ENCODE measurements at regions not wholly inside any gene's neighbourhood (a gene's known extent, or its start where the extent isn't known, plus 50 kb on each side); places are given as distances from the start of the nearest gene placed in this dataset.

DNA sequence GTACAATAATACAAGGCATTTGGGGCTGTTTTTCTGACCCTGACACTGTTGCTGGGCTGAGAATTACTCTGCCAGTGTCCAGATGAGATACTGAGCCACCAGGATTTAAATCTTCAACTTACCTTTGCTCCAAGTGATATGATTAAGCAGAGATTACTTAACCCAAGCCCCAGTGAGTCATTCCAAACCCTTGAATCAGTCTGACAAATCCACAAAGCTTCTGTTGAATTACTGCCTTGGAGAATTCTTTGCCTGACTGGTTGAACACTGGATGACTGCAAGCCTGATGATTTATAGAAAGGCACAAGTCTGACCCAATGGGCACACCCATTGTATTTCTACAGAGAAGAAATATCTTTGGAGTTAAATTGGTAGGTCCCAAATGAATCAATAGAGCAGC, 88.2 kb upstream of the TSC22D2 start:
- no peak for TF ChIP-seq CTCF (IDR thresholded peaks at IDR 0.05)
- Histone ChIP-seq H3K27ac (no peak overlapping the region), H3K4me1 (ENCODE audit: control insufficient read depth in 1 of 2, low read depth in 2 of 2) (peaks cover 0 to 6% of the 10 kb centered on the region in 2 donors), H3K27me3 (replicated peaks; ENCODE audit: insufficient read depth) (no peaks in the 10 kb centered on the region), H3K36me3 (no peaks in the 10 kb centered on the region), H3K4me3 (no peak overlapping the region), H3K9me3 (no peaks in the 10 kb centered on the region)
- ATAC-seq (ENCODE audit: insufficient number of reproducible peaks, low FRiP score, low read depth): no peak
- no peak for DNase-seq (ENCODE audit: low spot score)

DNA sequence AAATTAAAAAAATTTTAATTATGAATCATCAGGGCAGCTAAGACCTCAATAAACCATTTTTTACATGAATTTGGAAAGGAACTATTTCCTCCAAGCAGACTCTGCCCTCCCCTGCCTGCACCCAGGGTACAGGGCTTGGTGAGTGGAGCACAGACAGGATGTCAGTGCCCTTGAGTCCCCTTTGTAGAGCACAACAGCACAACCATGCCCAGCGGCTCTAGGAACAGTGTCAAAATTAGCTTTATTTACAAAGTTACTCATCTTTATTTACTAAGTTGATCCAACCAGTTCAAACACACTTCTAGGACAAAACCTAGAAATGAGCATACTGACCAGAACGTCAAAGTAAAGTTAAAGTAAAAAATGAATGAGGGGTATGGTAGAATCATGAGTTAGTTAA, 90.6 kb upstream of the TSC22D2 start:
- peaks cover 0 to 6% of the 10 kb centered on the region in 2 donors for H3K4me1 ChIP-seq (ENCODE audit: control insufficient read depth in 1 of 2, low read depth in 2 of 2)
- no peaks in the 10 kb centered on the region for H3K36me3 ChIP-seq
- no peak overlapping the region for H3K27ac ChIP-seq
- ATAC-seq (ENCODE audit: insufficient number of reproducible peaks, low FRiP score, low read depth) (no peak), DNase-seq (ENCODE audit: low spot score) (no peak)
- no peaks in the 10 kb centered on the region for H3K9me3 ChIP-seq
- TF ChIP-seq CTCF (IDR thresholded peaks at IDR 0.05): no peak
- no peak overlapping the region for H3K4me3 ChIP-seq
- H3K27me3 ChIP-seq (replicated peaks; ENCODE audit: insufficient read depth): no peaks in the 10 kb centered on the region

- no peaks in the 10 kb centered on the region for H3K4me1 ChIP-seq (ENCODE audit: control insufficient read depth in 1 of 2, low read depth in 2 of 2)
- ATAC-seq (ENCODE audit: insufficient number of reproducible peaks, low FRiP score, low read depth): no peak
- TF ChIP-seq CTCF (IDR thresholded peaks at IDR 0.05): no peak
- H3K9me3 ChIP-seq: no peaks in the 10 kb centered on the region
- no peak for DNase-seq (ENCODE audit: low spot score)
- no peak overlapping the region for H3K4me3 ChIP-seq
- no peaks in the 10 kb centered on the region for H3K27me3 ChIP-seq (replicated peaks; ENCODE audit: insufficient read depth)
- no peaks in the 10 kb centered on the region for H3K36me3 ChIP-seq
- no peak overlapping the region for H3K27ac ChIP-seq
These were observed 92.4 kb upstream of the TSC22D2 start for GRCh38 chr3:150315721-150316120.

DNA sequence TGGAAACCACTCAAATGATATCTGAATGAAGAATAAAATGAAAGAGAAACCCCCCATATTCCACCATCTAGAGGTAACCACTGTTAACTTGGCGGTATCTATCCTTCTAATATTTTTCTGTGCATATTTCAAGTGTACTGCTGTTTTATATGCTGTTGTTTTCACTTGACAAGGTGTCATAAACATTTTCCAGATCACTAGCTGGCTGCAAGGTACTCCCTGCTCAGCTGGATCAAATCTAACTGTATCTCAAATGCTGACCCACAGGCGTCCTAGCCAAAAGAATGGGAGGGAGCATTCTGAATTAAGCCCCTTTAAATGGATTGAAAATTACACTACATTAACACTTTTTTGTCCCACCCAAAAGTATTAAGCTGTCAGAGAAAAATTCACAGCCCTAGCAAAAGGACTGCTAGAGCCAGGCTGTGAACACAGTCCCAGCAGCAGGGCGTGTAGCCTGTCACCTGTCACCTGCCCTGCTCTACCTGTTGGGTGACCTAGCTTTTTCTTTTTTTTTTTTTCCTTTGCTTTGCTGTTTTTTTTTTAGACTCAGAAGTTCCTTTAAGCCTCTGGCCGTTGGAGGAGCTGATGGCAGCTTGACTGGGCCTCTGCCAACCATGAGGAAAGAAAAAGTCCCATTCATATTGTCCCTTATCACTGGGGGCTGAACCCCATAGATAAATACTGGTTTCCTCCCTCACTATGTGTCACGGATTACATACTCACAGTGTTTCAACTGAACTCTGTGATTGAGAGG, 93.7 kb upstream of the TSC22D2 start:
- H3K9me3 ChIP-seq: no peaks in the 10 kb centered on the region
- H3K27ac ChIP-seq: no peak overlapping the region

More for the DNA sequence above, 93.7 kb upstream of the TSC22D2 start:
- Histone ChIP-seq H3K36me3 (no peaks in the 10 kb centered on the region), H3K27me3 (replicated peaks; ENCODE audit: insufficient read depth) (no peaks in the 10 kb centered on the region), H3K4me3 (no peak overlapping the region), H3K4me1 (ENCODE audit: control insufficient read depth in 1 of 2, low read depth in 2 of 2) (no peaks in the 10 kb centered on the region)
- no peak for DNase-seq (ENCODE audit: low spot score)
- ATAC-seq (ENCODE audit: insufficient number of reproducible peaks, low FRiP score, low read depth): no peak
- TF ChIP-seq CTCF (IDR thresholded peaks at IDR 0.05): no peak
